Calu3 (cell line): ENCODE measurements at regions not wholly inside any gene's neighbourhood (a gene's known extent, or its start where the extent isn't known, plus 50 kb on each side); places are given as distances from the start of the nearest gene placed in this dataset.

Experiments used
- BruUV-seq: library from RNA; stranded (reverse); fragments of 400-500 nt; replicated peaks from 2 replicates; lab custom pipeline; 2021; lab: Mats Ljungman, UMichigan
- CTCF ChIA-PET: fragments of 300-600 bp; sonication (Branson Sonifier 250); formaldehyde crosslinking; loops from one replicate; lab custom pipeline; 2022; ENCODE audit warnings: antibody characterized with exemption; lab: Charles Lee
- DNase-seq: peaks from one replicate; pipeline ENCODE4 v3.0.0; 2022
- H3K27ac Mint-ChIP-seq: one replicate; pipeline ENCODE4 v1.8.0; 2022; ENCODE audit warnings: mixed read lengths; ENCODE audit not compliant: unreplicated experiment
- H3K27me3 Mint-ChIP-seq: one replicate; pipeline ENCODE4 v1.8.0; 2022; ENCODE audit warnings: mixed read lengths; ENCODE audit not compliant: unreplicated experiment
- H3K36me3 Mint-ChIP-seq: one replicate; pipeline ENCODE4 v1.8.0; 2022; ENCODE audit warnings: mild to moderate bottlenecking, moderate library complexity, mixed read lengths; ENCODE audit not compliant: insufficient read depth, unreplicated experiment
- H3K4me1 Mint-ChIP-seq: one replicate; pipeline ENCODE4 v1.8.0; 2022; ENCODE audit warnings: mild to moderate bottlenecking, low read depth, mixed read lengths; ENCODE audit not compliant: unreplicated experiment
- H3K4me3 Mint-ChIP-seq: one replicate; pipeline ENCODE4 v1.8.0; 2022; ENCODE audit warnings: mild to moderate bottlenecking, low read depth, moderate library complexity, mixed read lengths; ENCODE audit not compliant: unreplicated experiment
- H3K9me3 Mint-ChIP-seq: one replicate; pipeline ENCODE4 v1.8.0; 2022; ENCODE audit warnings: low read depth, mixed read lengths; ENCODE audit not compliant: unreplicated experiment
- intact Hi-C: fragments of 100-400 bp; cut with micrococcal nuclease; formaldehyde crosslinking; loops from one replicate; pipeline ENCODE4 v1.10.0; 2022; ENCODE audit not compliant: unreplicated experiment
- TF ChIP-seq, protein P1 (sequence below): fragments of 200-600 bp; IDR thresholded peaks from one replicate; pipeline ENCODE4 v1.8.0; 2022; ENCODE audit warnings: antibody characterized with exemption; ENCODE audit not compliant: unreplicated experiment

- no peaks in the 10 kb centered on the region for H3K27me3 Mint-ChIP-seq
- no peaks in the 10 kb centered on the region for H3K36me3 Mint-ChIP-seq
- TF ChIP-seq, protein P1, sequence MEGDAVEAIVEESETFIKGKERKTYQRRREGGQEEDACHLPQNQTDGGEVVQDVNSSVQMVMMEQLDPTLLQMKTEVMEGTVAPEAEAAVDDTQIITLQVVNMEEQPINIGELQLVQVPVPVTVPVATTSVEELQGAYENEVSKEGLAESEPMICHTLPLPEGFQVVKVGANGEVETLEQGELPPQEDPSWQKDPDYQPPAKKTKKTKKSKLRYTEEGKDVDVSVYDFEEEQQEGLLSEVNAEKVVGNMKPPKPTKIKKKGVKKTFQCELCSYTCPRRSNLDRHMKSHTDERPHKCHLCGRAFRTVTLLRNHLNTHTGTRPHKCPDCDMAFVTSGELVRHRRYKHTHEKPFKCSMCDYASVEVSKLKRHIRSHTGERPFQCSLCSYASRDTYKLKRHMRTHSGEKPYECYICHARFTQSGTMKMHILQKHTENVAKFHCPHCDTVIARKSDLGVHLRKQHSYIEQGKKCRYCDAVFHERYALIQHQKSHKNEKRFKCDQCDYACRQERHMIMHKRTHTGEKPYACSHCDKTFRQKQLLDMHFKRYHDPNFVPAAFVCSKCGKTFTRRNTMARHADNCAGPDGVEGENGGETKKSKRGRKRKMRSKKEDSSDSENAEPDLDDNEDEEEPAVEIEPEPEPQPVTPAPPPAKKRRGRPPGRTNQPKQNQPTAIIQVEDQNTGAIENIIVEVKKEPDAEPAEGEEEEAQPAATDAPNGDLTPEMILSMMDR = no peak
- no peak overlapping the region for H3K27ac Mint-ChIP-seq
- BruUV-seq = no TSS peak
- no peaks in the 10 kb centered on the region for H3K4me1 Mint-ChIP-seq
- H3K4me3 Mint-ChIP-seq = no peak overlapping the region
- CTCF ChIA-PET = no interaction called here
- no peak for DNase-seq
- intact Hi-C loops = no loop called here
- H3K9me3 Mint-ChIP-seq = no peaks in the 10 kb centered on the region
Measured at GRCh38 chr13:81726037-81726726, 1385.3 kb upstream of the SPRY2 start.

GRCh38 chr13:81722456-81722855, 1381.5 kb upstream of the SPRY2 start:
- Mint-ChIP-seq H3K4me3 (no peak overlapping the region), H3K27me3 (no peaks in the 10 kb centered on the region), H3K36me3 (no peaks in the 10 kb centered on the region), H3K9me3 (no peaks in the 10 kb centered on the region), H3K4me1 (no peaks in the 10 kb centered on the region), H3K27ac (no peak overlapping the region)
- no peak for DNase-seq
- intact Hi-C loops = no loop called here
- TF ChIP-seq, protein P1 = no peak
- BruUV-seq = no TSS peak
- CTCF ChIA-PET = no interaction called here

DNA sequence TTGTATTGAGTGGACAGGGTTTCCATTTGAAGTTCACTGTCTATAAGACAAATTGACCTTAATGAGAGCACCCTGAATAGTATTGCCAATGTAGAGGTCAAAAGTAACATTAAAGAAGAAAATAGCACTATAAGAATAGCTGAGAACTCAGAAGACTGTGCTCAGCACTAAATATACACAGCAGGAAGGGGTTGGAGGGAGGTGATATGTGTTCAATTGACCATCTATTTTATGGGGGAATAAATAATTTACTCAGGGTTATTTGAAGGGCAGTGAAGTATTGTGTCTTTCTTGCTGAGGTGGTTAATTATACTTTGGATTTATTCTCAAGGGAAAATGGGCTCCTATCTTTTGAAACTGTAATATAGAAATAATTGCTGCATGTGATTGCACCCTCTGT, 1380.5 kb upstream of the SPRY2 start:
- no TSS peak for BruUV-seq
- H3K4me3 Mint-ChIP-seq = no peak overlapping the region
- intact Hi-C loops = no loop called here
- H3K27me3 Mint-ChIP-seq = no peaks in the 10 kb centered on the region
- TF ChIP-seq, protein P1 = no peak
- H3K36me3 Mint-ChIP-seq = no peaks in the 10 kb centered on the region
- CTCF ChIA-PET = no interaction called here
- no peaks in the 10 kb centered on the region for H3K4me1 Mint-ChIP-seq
- no peak for DNase-seq
- no peaks in the 10 kb centered on the region for H3K9me3 Mint-ChIP-seq
- no peak overlapping the region for H3K27ac Mint-ChIP-seq

DNA sequence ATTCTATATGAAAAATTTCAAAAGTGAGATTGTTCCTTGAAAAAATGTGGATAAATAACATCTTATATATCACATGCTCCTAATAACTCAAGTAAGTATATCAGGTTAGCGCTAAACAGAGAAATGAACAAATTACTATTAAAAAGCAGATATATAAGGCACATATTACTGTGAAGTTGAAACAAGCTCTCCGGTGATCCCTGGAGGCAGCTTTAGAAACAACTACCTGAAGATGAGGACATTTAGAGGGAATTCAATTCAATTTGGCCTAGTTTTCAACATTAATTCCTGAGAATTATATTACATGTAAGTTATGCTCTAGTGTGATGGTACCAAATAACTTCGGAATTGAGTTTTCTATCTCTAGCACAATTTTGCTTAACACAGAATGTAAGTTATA, 1373.6 kb upstream of the SPRY2 start:
- BruUV-seq = no TSS peak
- Mint-ChIP-seq H3K9me3 (no peaks in the 10 kb centered on the region), H3K4me3 (no peak overlapping the region), H3K4me1 (no peaks in the 10 kb centered on the region), H3K36me3 (no peaks in the 10 kb centered on the region), H3K27ac (no peak overlapping the region), H3K27me3 (no peaks in the 10 kb centered on the region)
- no peak for DNase-seq
- intact Hi-C loops = no loop called here
- CTCF ChIA-PET = no interaction called here
- TF ChIP-seq, protein P1 = no peak
